Peyer's patch (tissue), 4 donors: ENCODE measurements at regions not wholly inside any gene's neighbourhood (a gene's known extent, or its start where the extent isn't known, plus 50 kb on each side); places are given as distances from the start of the nearest gene placed in this dataset.
"Not testable (repeated sequence)": the region's sequence is repeated elsewhere in the genome, so short reads cannot be mapped to it uniquely, and the experiment has no call there.

Source experiments
- DNase-seq, 3 donors: peaks; one replicate each; pipeline ENCODE4 v3.0.0-alpha.2; 2017 to 2019
- H3K27ac ChIP-seq, 4 donors: fragments of 200-600 bp; sonication (generic); one replicate each; pipeline ENCODE4 v1.5.1; 2016 to 2019
- H3K27me3 ChIP-seq, 2 donors: fragments of 200-600 bp; sonication (generic); one replicate each; pipeline ENCODE4 v1.5.1; 2019
- H3K36me3 ChIP-seq, 3 donors: fragments of 200-600 bp; sonication (generic); one replicate each; pipeline ENCODE4 v1.5.1; 2016 to 2019
- H3K4me1 ChIP-seq, 4 donors: fragments of 200-600 bp; sonication (generic); one replicate each; pipeline ENCODE4 v1.5.1; 2016 to 2019
- H3K4me3 ChIP-seq, 4 donors: fragments of 200-600 bp; sonication (generic); 1 replicate in 3 of 4; 2 replicates in 1 of 4; pipeline ENCODE4 v1.5.1; 2016 to 2019; ENCODE audit warnings: mild to moderate bottlenecking in 1 of 4
- H3K9me3 ChIP-seq, 4 donors: fragments of 200-600 bp; sonication (generic); one replicate each; pipeline ENCODE4 v1.5.1; 2016 to 2019; ENCODE audit warnings: mild to moderate bottlenecking in 1 of 4
- CTCF ChIP-seq, 6 experiments: fragments of 450-650 bp in 4 of 6; fragments of 200-600 bp in 2 of 6; sonication (generic) in 1 of 6; IDR thresholded peaks; one replicate each; pipeline ENCODE4 v1.5.1; 2017 to 2019; ENCODE audit warnings: antibody characterized with exemption in 6 of 6, mild to moderate bottlenecking in 3 of 6, moderate library complexity in 1 of 6
- POLR2A ChIP-seq, 2 donors: fragments of 450-650 bp; IDR thresholded peaks; one replicate each; pipeline ENCODE4 v1.5.1; 2017; ENCODE audit warnings: antibody characterized with exemption in 2 of 2, mild to moderate bottlenecking in 2 of 2, moderate library complexity in 2 of 2

- TF ChIP-seq CTCF (IDR thresholded peaks at IDR 0.05) (no peak), POLR2A (IDR thresholded peaks at IDR 0.05) (no peak)
- Histone ChIP-seq H3K27me3 (no peaks in the 10 kb centered on the region), H3K36me3 (no peaks in the 10 kb centered on the region), H3K4me1 (no peaks in the 10 kb centered on the region), H3K9me3 (no peaks in the 10 kb centered on the region), H3K4me3 (no peak overlapping the region), H3K27ac (no peak overlapping the region)
- DNase-seq: no peak
These were observed 117.7 kb upstream of the NEIL3 start for GRCh38 chr4:177191991-177192390.

GRCh38 chr4:177193024-177193715, 116.5 kb upstream of the NEIL3 start:
- H3K27ac ChIP-seq, H3K9me3 ChIP-seq, H3K4me3 ChIP-seq, DNase-seq, H3K36me3 ChIP-seq, H3K4me1 ChIP-seq, H3K27me3 ChIP-seq: not testable (repeated sequence)

GRCh38 chr4:177194906-177195305, 114.8 kb upstream of the NEIL3 start:
- H3K36me3 ChIP-seq: no peaks in the 10 kb centered on the region
- H3K4me1 ChIP-seq: no peaks in the 10 kb centered on the region
- H3K4me3 ChIP-seq: no peak overlapping the region
- no peak overlapping the region for H3K27ac ChIP-seq
- no peak for TF ChIP-seq POLR2A (IDR thresholded peaks at IDR 0.05)
- no peak for TF ChIP-seq CTCF (IDR thresholded peaks at IDR 0.05)
- no peaks in the 10 kb centered on the region for H3K27me3 ChIP-seq
- no peak for DNase-seq
- H3K9me3 ChIP-seq: no peaks in the 10 kb centered on the region

- no peak for DNase-seq
- TF ChIP-seq CTCF (IDR thresholded peaks at IDR 0.05) (no peak), POLR2A (IDR thresholded peaks at IDR 0.05) (no peak)
- H3K27me3 ChIP-seq: no peaks in the 10 kb centered on the region
- no peaks in the 10 kb centered on the region for H3K36me3 ChIP-seq
- no peak overlapping the region for H3K4me3 ChIP-seq
- H3K9me3 ChIP-seq: no peaks in the 10 kb centered on the region
- H3K4me1 ChIP-seq: no peaks in the 10 kb centered on the region
- no peak overlapping the region for H3K27ac ChIP-seq
These were observed 113.1 kb upstream of the NEIL3 start for GRCh38 chr4:177196615-177197014.

- H3K27me3 ChIP-seq: no peaks in the 10 kb centered on the region
- no peaks in the 10 kb centered on the region for H3K9me3 ChIP-seq
- no peak for DNase-seq
- no peak overlapping the region for H3K27ac ChIP-seq
- TF ChIP-seq POLR2A (IDR thresholded peaks at IDR 0.05) (no peak), CTCF (IDR thresholded peaks at IDR 0.05) (no peak)
- no peaks in the 10 kb centered on the region for H3K36me3 ChIP-seq
- H3K4me3 ChIP-seq: no peak overlapping the region
- no peaks in the 10 kb centered on the region for H3K4me1 ChIP-seq
These were observed 108.1 kb upstream of the NEIL3 start for GRCh38 chr4:177201614-177202013.

- no peak overlapping the region for H3K4me3 ChIP-seq
- DNase-seq: no peak
- H3K4me1 ChIP-seq: no peaks in the 10 kb centered on the region
- no peaks in the 10 kb centered on the region for H3K27me3 ChIP-seq
- no peaks in the 10 kb centered on the region for H3K36me3 ChIP-seq
- no peak for TF ChIP-seq CTCF (IDR thresholded peaks at IDR 0.05)
- TF ChIP-seq POLR2A (IDR thresholded peaks at IDR 0.05): no peak
- no peak overlapping the region for H3K27ac ChIP-seq
- no peaks in the 10 kb centered on the region for H3K9me3 ChIP-seq
These were observed 105.5 kb upstream of the NEIL3 start for GRCh38 chr4:177204126-177204525.
